H9 (cell line): ENCODE measurements at regions not wholly inside any gene's neighbourhood (a gene's known extent, or its start where the extent isn't known, plus 50 kb on each side); places are given as distances from the start of the nearest gene placed in this dataset.

Experiments
- DNase-seq: peaks from one replicate; pipeline ENCODE4 v3.0.0-alpha.2; 2017
- H2AFZ ChIP-seq: one replicate; pipeline ENCODE4 v1.6.1; 2013; ENCODE audit warnings: mild to moderate bottlenecking, low read length, control low read depth, moderate library complexity
- H2AK5ac ChIP-seq: 2 replicates; pipeline ENCODE4 v1.6.1; 2013; ENCODE audit warnings: low read length, control low read depth, mixed read lengths; ENCODE audit not compliant: insufficient read length
- H2BK120ac ChIP-seq: one replicate; pipeline ENCODE4 v1.6.1; 2013; ENCODE audit warnings: low read depth, mild to moderate bottlenecking, low read length, control low read depth, inconsistent platforms; ENCODE audit not compliant: poor library complexity, severe bottlenecking
- H2BK12ac ChIP-seq: 2 replicates; pipeline ENCODE4 v1.6.1; 2013; ENCODE audit warnings: low read length, control low read depth, mixed read lengths, low read depth; ENCODE audit not compliant: insufficient read length
- H2BK15ac ChIP-seq: 2 replicates; pipeline ENCODE4 v1.6.1; 2013; ENCODE audit warnings: low read depth, low read length, control low read depth
- H2BK20ac ChIP-seq: one replicate; pipeline ENCODE4 v1.6.1; 2013; ENCODE audit warnings: low read depth, mild to moderate bottlenecking, low read length, control low read depth, inconsistent platforms; ENCODE audit not compliant: poor library complexity, severe bottlenecking
- H2BK5ac ChIP-seq: 2 replicates; pipeline ENCODE4 v1.6.1; 2013; ENCODE audit warnings: low read length, control low read depth, mixed read lengths; ENCODE audit not compliant: insufficient read length
- H3K14ac ChIP-seq: 2 replicates; pipeline ENCODE4 v1.6.1; 2013; ENCODE audit warnings: low read length, control low read depth; ENCODE audit not compliant: insufficient read depth
- H3K18ac ChIP-seq: 2 replicates; pipeline ENCODE4 v1.6.1; 2013; ENCODE audit warnings: low read depth, mild to moderate bottlenecking, mixed read lengths, low read length, control low read depth; ENCODE audit not compliant: insufficient read length
- H3K23ac ChIP-seq: 2 replicates; pipeline ENCODE4 v1.6.1; 2013; ENCODE audit warnings: low read length, control low read depth, mixed read lengths, low read depth; ENCODE audit not compliant: insufficient read length
- H3K23me2 ChIP-seq: 2 replicates; pipeline ENCODE4 v1.6.1; 2013; ENCODE audit warnings: low read depth, mild to moderate bottlenecking, mixed read lengths, low read length, control low read depth; ENCODE audit not compliant: insufficient read length, poor library complexity, severe bottlenecking
- H3K27ac ChIP-seq: 2 replicates; pipeline ENCODE4 v1.5.1; 2013; ENCODE audit warnings: low read length, control low read depth, mixed read lengths, low read depth; ENCODE audit not compliant: insufficient read length
- H3K27me3 ChIP-seq: 2 replicates; pipeline ENCODE4 v1.6.1; 2013; ENCODE audit warnings: low read length, control low read depth, inconsistent platforms; ENCODE audit not compliant: insufficient read depth
- H3K4ac ChIP-seq: 2 replicates; pipeline ENCODE4 v1.6.1; 2013; ENCODE audit warnings: low read depth, mild to moderate bottlenecking, control low read depth, inconsistent platforms, low read length, moderate library complexity
- H3K4me1 ChIP-seq: 2 replicates; pipeline ENCODE4 v1.6.1; 2013; ENCODE audit warnings: low read length, control low read depth, inconsistent platforms; ENCODE audit not compliant: insufficient read depth
- H3K4me2 ChIP-seq: 2 replicates; pipeline ENCODE4 v1.6.1; 2013; ENCODE audit warnings: low read length, control low read depth, mixed read lengths; ENCODE audit not compliant: insufficient read length, insufficient read depth
- H3K56ac ChIP-seq: 2 replicates; pipeline ENCODE4 v1.6.1; 2013; ENCODE audit warnings: low read depth, mild to moderate bottlenecking, mixed read lengths, low read length, control low read depth; ENCODE audit not compliant: insufficient read length
- H3K79me1 ChIP-seq: 2 replicates; pipeline ENCODE4 v1.6.1; 2013; ENCODE audit warnings: low read depth, mild to moderate bottlenecking, moderate library complexity, low read length, control low read depth, inconsistent platforms; ENCODE audit not compliant: insufficient read depth, poor library complexity, severe bottlenecking
- H3K79me2 ChIP-seq: 2 replicates; pipeline ENCODE4 v1.6.1; 2013; ENCODE audit warnings: low read length, control low read depth, inconsistent platforms; ENCODE audit not compliant: insufficient read depth
- H3K9ac ChIP-seq: 2 replicates; pipeline ENCODE4 v1.6.1; 2013; ENCODE audit warnings: low read length, control low read depth, mixed read lengths; ENCODE audit not compliant: insufficient read length; ENCODE audit errors: extremely low read depth
- H3K9me3 ChIP-seq: one replicate; pipeline ENCODE4 v1.6.1; 2013; ENCODE audit warnings: low read depth, low read length, inconsistent platforms; ENCODE audit not compliant: control insufficient read depth
- H3T11ph ChIP-seq: one replicate; pipeline ENCODE4 v1.6.1; 2013; ENCODE audit warnings: mild to moderate bottlenecking, low read length, control low read depth, inconsistent platforms
- H4K20me1 ChIP-seq: one replicate; pipeline ENCODE4 v1.6.1; 2013; ENCODE audit not compliant: control insufficient read depth, insufficient read length, insufficient read depth
- H4K5ac ChIP-seq: 2 replicates; pipeline ENCODE4 v1.6.1; 2013; ENCODE audit warnings: low read depth, mild to moderate bottlenecking, mixed read lengths, low read length, control low read depth; ENCODE audit not compliant: insufficient read length
- H4K8ac ChIP-seq: replicated peaks from 2 replicates; pipeline ENCODE4 v1.6.1; 2013; ENCODE audit warnings: low read length, control low read depth, mixed read lengths, low read depth; ENCODE audit not compliant: insufficient read length
- H4K91ac ChIP-seq: 2 replicates; pipeline ENCODE4 v1.6.1; 2013; ENCODE audit warnings: low read depth, mild to moderate bottlenecking, moderate library complexity, mixed read lengths, low read length, control low read depth; ENCODE audit not compliant: insufficient read length
- H3K27ac Mint-ChIP-seq, 3 experiments: 2 replicates in 2 of 3; 3 replicates in 1 of 3; pipeline ENCODE4 v1.8.0; 2020 to 2021; ENCODE audit warnings: mixed read lengths in 3 of 3, mild to moderate bottlenecking in 1 of 3, moderate library complexity in 1 of 3
- H3K27me3 Mint-ChIP-seq: 2 replicates; pipeline ENCODE4 v1.8.0; 2021; ENCODE audit warnings: low read depth, mild to moderate bottlenecking, moderate library complexity, mixed read lengths
- H3K36me3 Mint-ChIP-seq, 3 experiments: 2 replicates in 2 of 3; 3 replicates in 1 of 3; pipeline ENCODE4 v1.8.0; 2020 to 2021; ENCODE audit warnings: low read depth in 3 of 3, mixed read lengths in 3 of 3; ENCODE audit not compliant: insufficient read depth in 1 of 3
- H3K4me1 Mint-ChIP-seq, 2 experiments: 2 replicates each; pipeline ENCODE4 v1.8.0; 2020; ENCODE audit warnings: mixed read lengths in 2 of 2
- H3K4me3 Mint-ChIP-seq, 2 experiments: 2 replicates in 1 of 2; 3 replicates in 1 of 2; pipeline ENCODE4 v1.8.0; 2020 to 2021; ENCODE audit warnings: mild to moderate bottlenecking in 2 of 2, mixed read lengths in 2 of 2, moderate library complexity in 1 of 2
- H3K9me3 Mint-ChIP-seq, 2 experiments: 2 replicates in 1 of 2; 3 replicates in 1 of 2; pipeline ENCODE4 v1.8.0; 2020; ENCODE audit warnings: mild to moderate bottlenecking in 2 of 2, mixed read lengths in 2 of 2, moderate library complexity in 1 of 2
- CTCF ChIP-seq: fragments of 200-600 bp; sonication (generic); conservative IDR thresholded peaks from 3 replicates; pipeline ENCODE4 v1.8.0; 2021; ENCODE audit warnings: antibody characterized with exemption, mild to moderate bottlenecking
- WGBS: extraction: QIAGEN DNeasy Blood & Tissue Kit; methylation state at CpG from one replicate; pipeline ENCODE4 v1.1.7; 2013; ENCODE audit warnings: missing lambda C conversion rate, low lambda C conversion rate, mixed read lengths; ENCODE audit not compliant: insufficient read length; ENCODE audit errors: extremely low coverage; 5-methylcytosine and 5-hydroxymethylcytosine counted together

GRCh38 chr2:236459393-236459792 lies 110.2 kb upstream of the ACKR3 start:
- no CpG with 5 or more reads among the region's 18 CpGs for WGBS
- DNase-seq = no peak
- Histone ChIP-seq H2BK5ac (no peak overlapping the region), H4K8ac (no peak overlapping the region), H2BK12ac (no peak overlapping the region), H3K23me2 (no peaks in the 10 kb centered on the region), H4K5ac (no peak overlapping the region), H3T11ph (no peak overlapping the region), H3K9me3 (peaks cover 6% of the 10 kb centered on the region), H3K27ac (no peak overlapping the region), H2AFZ (no peak overlapping the region), H3K9ac (no peak overlapping the region), H3K4ac (no peak overlapping the region), H2BK120ac (no peak overlapping the region), H3K4me1 (no peaks in the 10 kb centered on the region), H4K91ac (no peak overlapping the region), H3K27me3 (no peaks in the 10 kb centered on the region), H3K23ac (no peak overlapping the region), H2BK15ac (no peak overlapping the region), H3K79me2 (no peaks in the 10 kb centered on the region), H3K14ac (no peak overlapping the region), H4K20me1 (no peaks in the 10 kb centered on the region), H3K4me2 (no peak overlapping the region), H3K56ac (no peak overlapping the region), H2BK20ac (no peak overlapping the region), H3K79me1 (no peaks in the 10 kb centered on the region), H3K18ac (no peak overlapping the region), H2AK5ac (no peak overlapping the region)
- peaks cover 9% of the 10 kb centered on the region in 2 experiments for H3K4me1 Mint-ChIP-seq
- H3K27me3 Mint-ChIP-seq = no peaks in the 10 kb centered on the region
- peaks cover 8 to 19% of the 10 kb centered on the region in 2 experiments; a peak in 3 of 5 replicates for H3K9me3 Mint-ChIP-seq
- peaks cover 6 to 24% (median 21%) of the 10 kb centered on the region in 3 experiments; a peak in 6 of 7 replicates for H3K36me3 Mint-ChIP-seq
- TF ChIP-seq CTCF = no peak
- no peak overlapping the region for H3K4me3 Mint-ChIP-seq
- H3K27ac Mint-ChIP-seq = no peak overlapping the region
